ENCODE measurements at regions not wholly inside any gene's neighbourhood (a gene's known extent, or its start where the extent isn't known, plus 50 kb on each side); places are given as distances from the start of the nearest gene placed in this dataset.
"Not testable (repeated sequence)": the region's sequence is repeated elsewhere in the genome, so short reads cannot be mapped to it uniquely, and the experiment has no call there.

- DNase-seq (ENCODE audit: low read depth) = no peak
Observed at GRCh38 chr6:15843226-15843625, 180.4 kb upstream of the DTNBP1 start.

- no peak for DNase-seq (ENCODE audit: low read depth)
Observed at GRCh38 chr6:15842727-15843117, 179.9 kb upstream of the DTNBP1 start.

- DNase-seq (ENCODE audit: low read depth) = no peak
Observed at GRCh38 chr6:15841937-15842726, 179.3 kb upstream of the DTNBP1 start.

GRCh38 chr6:15839969-15840541, 177.2 kb upstream of the DTNBP1 start:
- no peak for DNase-seq (ENCODE audit: low read depth)

GRCh38 chr6:15837205-15837604, 174.4 kb upstream of the DTNBP1 start:
- DNase-seq (ENCODE audit: low read depth) = no peak

GRCh38 chr6:15832841-15833240, 170.0 kb upstream of the DTNBP1 start:
- no peak for DNase-seq (ENCODE audit: low read depth)

- no peak for DNase-seq (ENCODE audit: low read depth)
Observed at GRCh38 chr6:15829156-15829555, 166.3 kb upstream of the DTNBP1 start.

GRCh38 chr6:15827496-15828255, 164.8 kb upstream of the DTNBP1 start:
- no peak for DNase-seq (ENCODE audit: low read depth)

GRCh38 chr6:15826814-15827318, 164.0 kb upstream of the DTNBP1 start:
- no peak for DNase-seq (ENCODE audit: low read depth)

- DNase-seq (ENCODE audit: low read depth) = no peak
Observed at GRCh38 chr6:15825332-15825930, 162.6 kb upstream of the DTNBP1 start.

GRCh38 chr6:15824811-15825210, 162.0 kb upstream of the DTNBP1 start:
- no peak for DNase-seq (ENCODE audit: low read depth)

- DNase-seq (ENCODE audit: low read depth) = no peak
Observed at GRCh38 chr6:15823838-15824414, 161.1 kb upstream of the DTNBP1 start.

- DNase-seq (ENCODE audit: low read depth) = no peak
Observed at GRCh38 chr6:15822835-15823234, 160.0 kb upstream of the DTNBP1 start.

- no peak for DNase-seq (ENCODE audit: low read depth)
Observed at GRCh38 chr6:15819841-15820240, 157.0 kb upstream of the DTNBP1 start.

GRCh38 chr6:15819226-15819625, 156.4 kb upstream of the DTNBP1 start:
- no peak for DNase-seq (ENCODE audit: low read depth)

- DNase-seq (ENCODE audit: low read depth) = no peak
Observed at GRCh38 chr6:15818491-15818890, 155.7 kb upstream of the DTNBP1 start.

- DNase-seq (ENCODE audit: low read depth) = no peak
Observed at GRCh38 chr6:15818044-15818443, 155.2 kb upstream of the DTNBP1 start.

- no peak for DNase-seq (ENCODE audit: low read depth)
Observed at GRCh38 chr6:15817100-15817499, 154.3 kb upstream of the DTNBP1 start.

GRCh38 chr6:15816661-15817060, 153.8 kb upstream of the DTNBP1 start:
- no peak for DNase-seq (ENCODE audit: low read depth)

- DNase-seq (ENCODE audit: low read depth) = not testable (repeated sequence)
Observed at GRCh38 chr6:15813698-15814097, 150.9 kb upstream of the DTNBP1 start.

- no peak for DNase-seq (ENCODE audit: low read depth)
Observed at GRCh38 chr6:15811107-15811506, 148.3 kb upstream of the DTNBP1 start.
